H1 (cell line): ENCODE measurements at regions not wholly inside any gene's neighbourhood (a gene's known extent, or its start where the extent isn't known, plus 50 kb on each side); places are given as distances from the start of the nearest gene placed in this dataset.

ENCODE experiments used
- CTCF ChIA-PET: fragments of 300-600 bp; sonication (Branson Sonifier 250); formaldehyde crosslinking; loops from one replicate; lab custom pipeline; 2021; ENCODE audit not compliant: partially characterized antibody; lab: Charles Lee
- POLR2A ChIA-PET: fragments of 300-600 bp; sonication (Branson Sonifier 250); formaldehyde crosslinking; loops from one replicate; lab custom pipeline; 2021; ENCODE audit warnings: inconsistent platforms; ENCODE audit not compliant: partially characterized antibody; lab: Charles Lee
- DNase-seq, 2 experiments: peaks; one replicate each; pipeline versions ENCODE4 v3.0.0 to v3.0.0-alpha.2; 2010 to 2022; ENCODE audit warnings: low spot score in 2 of 2, low read depth in 1 of 2, mixed read lengths in 1 of 2
- FAIRE-seq: peaks from 2 replicates; lab custom pipeline; 2011; peaks lifted over from hg19 to GRCh38; lab: Jason Lieb, UNC
- H2AFZ ChIP-seq: 2 replicates; pipeline ENCODE4 v1.8.1; 2012; ENCODE audit warnings: low read length, inconsistent platforms
- H2AK5ac ChIP-seq: 2 replicates; pipeline ENCODE4 v1.6.1; 2013; ENCODE audit warnings: low read depth, low read length
- H2BK120ac ChIP-seq: replicated peaks from 2 replicates; pipeline ENCODE3; 2013; ENCODE audit warnings: low read depth, low read length, inconsistent platforms
- H2BK12ac ChIP-seq: 2 replicates; pipeline ENCODE4 v1.6.1; 2013; ENCODE audit warnings: low read depth, low read length
- H2BK15ac ChIP-seq: 2 replicates; pipeline ENCODE4 v1.6.1; 2013; ENCODE audit warnings: low read length
- H2BK20ac ChIP-seq: 2 replicates; pipeline ENCODE4 v1.6.1; 2013; ENCODE audit warnings: low read length
- H2BK5ac ChIP-seq: 2 replicates; pipeline ENCODE4 v1.6.1; 2013; ENCODE audit warnings: low read depth, low read length
- H3K14ac ChIP-seq: 2 replicates; pipeline ENCODE4 v1.6.1; 2013; ENCODE audit warnings: inconsistent platforms; ENCODE audit not compliant: insufficient read length
- H3K18ac ChIP-seq: 2 replicates; pipeline ENCODE4 v1.6.1; 2013; ENCODE audit warnings: low read length; ENCODE audit errors: extremely low read depth
- H3K23ac ChIP-seq: 2 replicates; pipeline ENCODE4 v1.6.1; 2013; ENCODE audit warnings: inconsistent platforms; ENCODE audit not compliant: insufficient read length
- H3K23me2 ChIP-seq: 2 replicates; pipeline ENCODE4 v1.6.1; 2013; ENCODE audit warnings: low read depth, low read length
- H3K27ac ChIP-seq: 2 replicates; pipeline ENCODE4 v1.6.1; 2011; ENCODE audit warnings: low read depth, low read length, inconsistent platforms
- H3K27me3 ChIP-seq, 4 experiments: replicated peaks in 1 of 4; 1 replicate in 1 of 4; 2 replicates in 3 of 4; pipeline versions ENCODE4 v1.6.1 to v1.8.1; 2011 to 2013; ENCODE audit warnings: low read length in 3 of 4, mild to moderate bottlenecking in 3 of 4, inconsistent platforms in 2 of 4, mixed read lengths in 2 of 4, moderate library complexity in 1 of 4; ENCODE audit not compliant: control insufficient read depth in 3 of 4, insufficient read depth in 3 of 4; ENCODE audit errors: extremely low read depth in 1 of 4
- H3K36me3 ChIP-seq, 4 experiments: 2 replicates each; pipeline versions ENCODE4 v1.6.1 to v1.8.1; 2011 to 2013; ENCODE audit warnings: mild to moderate bottlenecking in 4 of 4, low read length in 3 of 4, moderate library complexity in 2 of 4, control low read depth in 1 of 4, inconsistent platforms in 1 of 4; ENCODE audit not compliant: insufficient read depth in 4 of 4, control insufficient read depth in 2 of 4
- H3K4ac ChIP-seq: replicated peaks from 2 replicates; pipeline ENCODE3; 2013; ENCODE audit warnings: low read length, low read depth, mixed read lengths, inconsistent platforms; ENCODE audit not compliant: insufficient read length
- H3K4me1 ChIP-seq, 4 experiments: replicated peaks in 1 of 4; 1 replicate in 1 of 4; 2 replicates in 3 of 4; pipeline versions ENCODE4 v1.6.1 to v1.8.1; 2011 to 2013; ENCODE audit warnings: low read length in 3 of 4, inconsistent platforms in 2 of 4, mixed read lengths in 1 of 4; ENCODE audit not compliant: insufficient read depth in 4 of 4, control insufficient read depth in 3 of 4
- H3K4me2 ChIP-seq, 2 experiments: 2 replicates each; pipeline versions ENCODE4 v1.6.1 to v1.8.1; 2011 to 2013; ENCODE audit warnings: low read depth in 2 of 2, low read length in 2 of 2, control low read depth in 1 of 2, inconsistent platforms in 1 of 2, mild to moderate bottlenecking in 1 of 2; ENCODE audit not compliant: insufficient read depth in 1 of 2
- H3K4me3 ChIP-seq, 4 experiments: fragments of 200-600, 300-600 bp in 1 of 4; sonication (generic), shearing (Covaris generic), sonication (Bioruptor Twin) in 1 of 4; 2 replicates each; pipeline versions ENCODE4 v1.5.1 to v1.8.1; 2011 to 2016; ENCODE audit warnings: low read length in 4 of 4, low read depth in 3 of 4, control low read depth in 2 of 4, inconsistent platforms in 2 of 4, mild to moderate bottlenecking in 2 of 4, mixed read lengths in 1 of 4, moderate library complexity in 1 of 4; ENCODE audit not compliant: insufficient read depth in 2 of 4; ENCODE audit errors: extremely low read depth in 1 of 4
- H3K56ac ChIP-seq: replicated peaks from 2 replicates; pipeline ENCODE3; 2013; ENCODE audit warnings: low read depth, mild to moderate bottlenecking, mixed read lengths, low read length, inconsistent platforms; ENCODE audit not compliant: insufficient read length
- H3K79me1 ChIP-seq: 2 replicates; pipeline ENCODE4 v1.6.1; 2013; ENCODE audit warnings: low read depth, low read length, control low read depth
- H3K79me2 ChIP-seq, 2 experiments: 2 replicates each; pipeline versions ENCODE4 v1.6.1 to v1.8.1; 2012 to 2013; ENCODE audit warnings: low read length in 2 of 2, mild to moderate bottlenecking in 2 of 2, inconsistent platforms in 1 of 2; ENCODE audit not compliant: insufficient read depth in 2 of 2, control insufficient read depth in 1 of 2
- H3K9ac ChIP-seq, 4 experiments: replicated peaks in 1 of 4; 1 replicate in 1 of 4; 2 replicates in 3 of 4; pipeline versions ENCODE4 v1.6.1 to v1.8.1; 2011 to 2013; ENCODE audit warnings: low read depth in 3 of 4, low read length in 3 of 4, control low read depth in 2 of 4, mild to moderate bottlenecking in 2 of 4, moderate library complexity in 2 of 4, inconsistent platforms in 1 of 4; ENCODE audit errors: extremely low read depth in 1 of 4
- H3K9me3 ChIP-seq, 2 experiments: 2 replicates each; pipeline versions ENCODE4 v1.6.1 to v1.8.1; 2012 to 2013; ENCODE audit warnings: mild to moderate bottlenecking in 2 of 2, moderate library complexity in 2 of 2, control low read depth in 1 of 2, inconsistent platforms in 1 of 2, low read depth in 1 of 2, low read length in 1 of 2, mixed read lengths in 1 of 2; ENCODE audit not compliant: insufficient read depth in 2 of 2
- H4K20me1 ChIP-seq, 2 experiments: replicated peaks in 1 of 2; 2 replicates each; pipeline versions ENCODE3 to v1.8.1; 2011 to 2013; ENCODE audit warnings: inconsistent platforms in 2 of 2, low read length in 2 of 2, mild to moderate bottlenecking in 1 of 2; ENCODE audit not compliant: insufficient read depth in 2 of 2, control insufficient read depth in 1 of 2
- H4K5ac ChIP-seq: 2 replicates; pipeline ENCODE4 v1.6.1; 2013; ENCODE audit warnings: low read length, low read depth, mixed read lengths, inconsistent platforms; ENCODE audit not compliant: insufficient read length
- H4K8ac ChIP-seq: 2 replicates; pipeline ENCODE4 v1.8.0; 2013; ENCODE audit warnings: mild to moderate bottlenecking, moderate library complexity, low read length, inconsistent platforms; ENCODE audit not compliant: insufficient read depth; ENCODE audit errors: extremely low read depth
- H4K91ac ChIP-seq: replicated peaks from 2 replicates; pipeline ENCODE3; 2013; ENCODE audit warnings: low read length, mixed read lengths, inconsistent platforms; ENCODE audit not compliant: insufficient read length
- CBX5 ChIP-seq: fragments of 300-800, 300-1000 bp; sonication (generic); IDR thresholded peaks from 2 replicates; pipeline ENCODE4 v1.7.1; 2016; ENCODE audit warnings: antibody characterized with exemption, low read length, low read depth
- KDM5A ChIP-seq: fragments of 200-600 bp; IDR thresholded peaks from 2 replicates; pipeline ENCODE4 v1.7.1; 2012; ENCODE audit warnings: mild to moderate bottlenecking, low read length, inconsistent platforms, mixed read lengths
- MAFK ChIP-seq: IDR thresholded peaks from 2 replicates; pipeline ENCODE4 v1.6.1; 2012; ENCODE audit warnings: low read depth, mild to moderate bottlenecking, improper control_type of control experiment, low read length
- TBP ChIP-seq: IDR thresholded peaks from 2 replicates; pipeline ENCODE4 v1.6.1; 2011; ENCODE audit warnings: low read depth, low read length, improper control_type of control experiment
- TEAD4 ChIP-seq: IDR thresholded peaks from 2 replicates; pipeline ENCODE4 v1.6.1; 2012; ENCODE audit warnings: low read depth, low read length, inconsistent platforms, mixed read lengths
- WGBS, 2 experiments: shearing (Covaris generic) in 1 of 2; methylation state at CpG; one replicate each; pipeline versions ENCODE4 v1.1.6 to v1.1.7; 2013 to 2015; ENCODE audit warnings: low lambda C conversion rate in 2 of 2, mixed read lengths in 2 of 2, inconsistent platforms in 1 of 2, low coverage in 1 of 2, missing lambda C conversion rate in 1 of 2; ENCODE audit not compliant: insufficient replicate concordance in 2 of 2, insufficient coverage in 1 of 2, insufficient read length in 1 of 2; ENCODE audit errors: extremely low coverage in 1 of 2, missing lambda C conversion rate in 1 of 2; 5-methylcytosine and 5-hydroxymethylcytosine counted together

DNA sequence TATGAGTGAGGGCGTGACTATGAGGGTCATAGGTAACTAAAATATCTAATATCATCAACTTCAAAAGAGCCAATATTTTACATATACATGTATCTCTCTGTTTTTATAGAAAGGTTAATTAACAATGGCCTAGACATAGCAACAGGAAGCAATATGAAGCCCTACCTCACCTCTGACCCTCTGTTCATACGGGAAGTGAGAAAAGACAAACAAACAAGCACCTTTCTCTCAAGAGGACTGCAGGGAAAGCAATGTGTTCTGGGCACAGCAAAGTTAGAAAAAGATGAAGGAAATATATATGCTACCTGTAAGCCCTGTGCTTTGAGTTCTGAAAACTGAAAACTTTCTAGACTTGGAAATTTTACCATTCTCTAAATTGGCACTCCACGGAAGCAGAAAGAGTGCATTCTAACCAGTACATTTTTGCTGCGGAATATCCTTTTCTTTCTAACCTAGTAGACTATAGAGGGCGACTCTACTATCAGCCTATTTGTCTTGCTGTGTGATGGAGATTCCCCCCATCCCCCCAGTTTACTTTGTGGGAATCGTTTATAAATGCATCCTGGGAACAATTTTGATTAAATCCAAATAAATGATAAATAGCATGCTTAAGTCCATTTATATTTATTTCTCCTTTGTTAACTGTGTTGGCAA is 830.4 kb upstream of the FAT3 start:
- Histone ChIP-seq H3K56ac (no peak overlapping the region), H3K27me3 (no peaks in the 10 kb centered on the region), H2BK5ac (no peak overlapping the region), H4K5ac (no peak overlapping the region), H2AK5ac (no peak overlapping the region), H3K9ac (no peak overlapping the region), H3K23me2 (no peaks in the 10 kb centered on the region), H3K36me3 (no peaks in the 10 kb centered on the region), H3K23ac (no peak overlapping the region), H3K4me3 (no peak overlapping the region), H3K4me1 (no peaks in the 10 kb centered on the region), H3K79me1 (no peaks in the 10 kb centered on the region), H2BK120ac (no peak overlapping the region), H4K91ac (no peak overlapping the region), H3K27ac (no peak overlapping the region), H3K79me2 (no peaks in the 10 kb centered on the region), H3K9me3 (no peaks in the 10 kb centered on the region), H2BK15ac (no peak overlapping the region), H3K18ac (no peak overlapping the region), H3K4me2 (no peak overlapping the region), H2BK12ac (no peak overlapping the region), H3K4ac (no peak overlapping the region), H4K8ac (no peak overlapping the region; the same call in 1 of the 2 replicates), H3K14ac (no peak overlapping the region), H4K20me1 (no peaks in the 10 kb centered on the region), H2AFZ (no peak overlapping the region), H2BK20ac (no peak overlapping the region)
- TF ChIP-seq MAFK (no peak), CBX5 (no peak), KDM5A (no peak), TBP (no peak), TEAD4 (no peak)
- ChIA-PET POLR2A (no interaction called here), CTCF (no interaction called here)
- no peak for DNase-seq
- no peak for FAIRE-seq
- WGBS, 2 experiments = 86% methylated on average over 6 of the region's 6 CpGs; no CpG with 5 or more reads in 1 of the 2 experiments
